ENCODE measurements at regions not wholly inside any gene's neighbourhood (a gene's known extent, or its start where the extent isn't known, plus 50 kb on each side); places are given as distances from the start of the nearest gene placed in this dataset.

DNA sequence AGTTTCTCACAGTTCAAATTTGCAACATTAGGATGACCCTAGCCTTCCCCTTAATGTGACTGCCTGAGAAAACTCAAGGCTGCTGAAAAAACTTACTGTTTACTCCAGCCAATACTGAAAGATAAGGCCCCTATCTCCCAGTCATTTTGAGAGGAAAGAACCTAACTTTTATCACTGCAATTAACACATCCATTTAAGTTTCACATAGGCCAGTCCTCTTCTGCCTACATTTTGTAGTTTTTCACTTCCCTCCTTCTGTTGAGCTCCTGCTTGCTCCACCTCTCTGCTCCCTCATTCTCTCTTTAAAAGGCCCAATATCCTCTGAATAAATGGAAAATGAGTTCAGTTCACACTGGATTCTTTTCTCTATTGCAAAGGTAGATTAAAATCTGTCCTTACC lies 1996.2 kb upstream of the FLRT2 start:
- no peaks in the 10 kb centered on the region for H3K36me3 ChIP-seq (ENCODE audit: insufficient read depth, low read length)
- no peaks in the 10 kb centered on the region for H3K4me1 ChIP-seq (ENCODE audit: insufficient read depth, low read length, severe bottlenecking)
- no peak overlapping the region for H3K4me2 ChIP-seq (ENCODE audit: low read length)
- no peaks in the 10 kb centered on the region for H3K9me3 ChIP-seq (ENCODE audit: low read length)
- H3K9me2 ChIP-seq (ENCODE audit: low read depth, low read length) = no peaks in the 10 kb centered on the region
- H3K79me2 ChIP-seq (ENCODE audit: insufficient read depth, low read length) = no peaks in the 10 kb centered on the region
- H3K4me3 ChIP-seq (ENCODE audit: low read depth, low read length, poor library complexity, severe bottlenecking) = no peak overlapping the region
- no peak for TF ChIP-seq EZH2 (IDR thresholded peaks at IDR 0.05; ENCODE audit: borderline replicate concordance, low read length)
- TF ChIP-seq, protein P1, sequence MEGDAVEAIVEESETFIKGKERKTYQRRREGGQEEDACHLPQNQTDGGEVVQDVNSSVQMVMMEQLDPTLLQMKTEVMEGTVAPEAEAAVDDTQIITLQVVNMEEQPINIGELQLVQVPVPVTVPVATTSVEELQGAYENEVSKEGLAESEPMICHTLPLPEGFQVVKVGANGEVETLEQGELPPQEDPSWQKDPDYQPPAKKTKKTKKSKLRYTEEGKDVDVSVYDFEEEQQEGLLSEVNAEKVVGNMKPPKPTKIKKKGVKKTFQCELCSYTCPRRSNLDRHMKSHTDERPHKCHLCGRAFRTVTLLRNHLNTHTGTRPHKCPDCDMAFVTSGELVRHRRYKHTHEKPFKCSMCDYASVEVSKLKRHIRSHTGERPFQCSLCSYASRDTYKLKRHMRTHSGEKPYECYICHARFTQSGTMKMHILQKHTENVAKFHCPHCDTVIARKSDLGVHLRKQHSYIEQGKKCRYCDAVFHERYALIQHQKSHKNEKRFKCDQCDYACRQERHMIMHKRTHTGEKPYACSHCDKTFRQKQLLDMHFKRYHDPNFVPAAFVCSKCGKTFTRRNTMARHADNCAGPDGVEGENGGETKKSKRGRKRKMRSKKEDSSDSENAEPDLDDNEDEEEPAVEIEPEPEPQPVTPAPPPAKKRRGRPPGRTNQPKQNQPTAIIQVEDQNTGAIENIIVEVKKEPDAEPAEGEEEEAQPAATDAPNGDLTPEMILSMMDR (IDR thresholded peaks at IDR 0.05; ENCODE audit: low read length) = no peak
- no peaks in the 10 kb centered on the region for H3F3A ChIP-seq (ENCODE audit: insufficient read depth, low read length)
- H3K27me3 ChIP-seq (ENCODE audit: insufficient read depth, low read length) = no peaks in the 10 kb centered on the region
- no peaks in the 10 kb centered on the region for H4K20me1 ChIP-seq (ENCODE audit: insufficient read depth, low read length)
- no peak overlapping the region for H3K9ac ChIP-seq (ENCODE audit: low read length)
- no peak overlapping the region for H3K27ac ChIP-seq (ENCODE audit: low read depth, low read length, poor library complexity, severe bottlenecking)
- H2AFZ ChIP-seq (ENCODE audit: low read length) = no peak overlapping the region

DNA sequence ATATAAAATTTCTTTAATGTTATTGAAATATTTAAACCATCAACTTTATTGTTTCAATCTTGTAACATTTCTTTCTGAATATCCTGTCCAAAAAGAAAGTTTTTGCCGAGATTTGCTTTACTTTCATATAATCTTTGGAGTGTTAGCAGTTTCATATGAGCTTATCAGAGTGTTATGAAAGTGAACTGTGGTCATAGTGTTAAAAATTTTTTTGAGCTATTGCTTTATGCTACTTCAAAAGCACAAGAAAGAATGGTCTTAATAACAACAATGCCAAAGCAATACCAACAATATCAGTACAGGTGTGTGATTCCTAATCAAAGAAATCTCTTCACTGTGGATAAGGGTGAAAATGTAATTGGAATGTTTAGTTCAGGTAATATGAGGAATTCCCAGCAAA lies 1994.9 kb upstream of the FLRT2 start:
- no peaks in the 10 kb centered on the region for H3K4me1 ChIP-seq (ENCODE audit: insufficient read depth, low read length, severe bottlenecking)

DNA sequence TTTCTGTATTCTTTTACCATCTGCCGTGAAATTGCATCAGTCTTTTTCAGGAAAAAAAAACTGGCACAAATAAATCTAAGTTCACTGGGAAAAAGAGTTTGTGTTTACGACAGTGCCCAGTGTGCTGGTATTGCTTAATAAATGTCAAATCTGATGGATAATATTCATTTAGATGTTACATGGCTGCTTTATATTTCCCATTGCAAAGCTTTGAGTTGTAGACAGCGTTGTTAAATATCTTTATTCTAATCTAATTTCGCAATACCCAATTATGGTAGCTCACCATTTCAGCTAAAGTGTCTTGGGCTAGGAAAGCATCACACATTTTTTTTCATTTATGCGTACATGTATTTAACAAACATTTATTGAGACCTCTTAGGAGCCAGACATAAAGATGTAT lies 1994.5 kb upstream of the FLRT2 start:
- Histone ChIP-seq H2AFZ (ENCODE audit: low read length) (no peak overlapping the region), H3K4me2 (ENCODE audit: low read length) (no peak overlapping the region), H3K27ac (ENCODE audit: low read depth, low read length, poor library complexity, severe bottlenecking) (no peak overlapping the region), H3K36me3 (ENCODE audit: insufficient read depth, low read length) (no peaks in the 10 kb centered on the region), H3K79me2 (ENCODE audit: insufficient read depth, low read length) (no peaks in the 10 kb centered on the region), H3K9ac (ENCODE audit: low read length) (no peak overlapping the region), H3K9me3 (ENCODE audit: low read length) (no peaks in the 10 kb centered on the region), H3F3A (ENCODE audit: insufficient read depth, low read length) (no peaks in the 10 kb centered on the region), H3K9me2 (ENCODE audit: low read depth, low read length) (no peaks in the 10 kb centered on the region), H4K20me1 (ENCODE audit: insufficient read depth, low read length) (no peaks in the 10 kb centered on the region), H3K27me3 (ENCODE audit: insufficient read depth, low read length) (no peaks in the 10 kb centered on the region), H3K4me1 (ENCODE audit: insufficient read depth, low read length, severe bottlenecking) (no peaks in the 10 kb centered on the region), H3K4me3 (ENCODE audit: low read depth, low read length, poor library complexity, severe bottlenecking) (no peak overlapping the region)
- TF ChIP-seq, protein P1 (IDR thresholded peaks at IDR 0.05; ENCODE audit: low read length) = no peak
- no peak for TF ChIP-seq EZH2 (IDR thresholded peaks at IDR 0.05; ENCODE audit: borderline replicate concordance, low read length)

More for the DNA sequence above, 1994.9 kb upstream of the FLRT2 start:
- no peaks in the 10 kb centered on the region for H3K27me3 ChIP-seq (ENCODE audit: insufficient read depth, low read length)
- H3K9ac ChIP-seq (ENCODE audit: low read length) = no peak overlapping the region
- no peaks in the 10 kb centered on the region for H3K9me3 ChIP-seq (ENCODE audit: low read length)
- no peaks in the 10 kb centered on the region for H3K36me3 ChIP-seq (ENCODE audit: insufficient read depth, low read length)
- H4K20me1 ChIP-seq (ENCODE audit: insufficient read depth, low read length) = no peaks in the 10 kb centered on the region
- TF ChIP-seq EZH2 (IDR thresholded peaks at IDR 0.05; ENCODE audit: borderline replicate concordance, low read length) = no peak
- TF ChIP-seq, protein P1 (IDR thresholded peaks at IDR 0.05; ENCODE audit: low read length) = no peak
- no peak overlapping the region for H3K27ac ChIP-seq (ENCODE audit: low read depth, low read length, poor library complexity, severe bottlenecking)
- no peak overlapping the region for H3K4me2 ChIP-seq (ENCODE audit: low read length)
- H3K4me3 ChIP-seq (ENCODE audit: low read depth, low read length, poor library complexity, severe bottlenecking) = no peak overlapping the region
- H3K79me2 ChIP-seq (ENCODE audit: insufficient read depth, low read length) = no peaks in the 10 kb centered on the region
- no peaks in the 10 kb centered on the region for H3F3A ChIP-seq (ENCODE audit: insufficient read depth, low read length)
- no peak overlapping the region for H2AFZ ChIP-seq (ENCODE audit: low read length)
- no peaks in the 10 kb centered on the region for H3K9me2 ChIP-seq (ENCODE audit: low read depth, low read length)
